ENCODE measurements at regions not wholly inside any gene's neighbourhood (a gene's known extent, or its start where the extent isn't known, plus 50 kb on each side); places are given as distances from the start of the nearest gene placed in this dataset.

DNA sequence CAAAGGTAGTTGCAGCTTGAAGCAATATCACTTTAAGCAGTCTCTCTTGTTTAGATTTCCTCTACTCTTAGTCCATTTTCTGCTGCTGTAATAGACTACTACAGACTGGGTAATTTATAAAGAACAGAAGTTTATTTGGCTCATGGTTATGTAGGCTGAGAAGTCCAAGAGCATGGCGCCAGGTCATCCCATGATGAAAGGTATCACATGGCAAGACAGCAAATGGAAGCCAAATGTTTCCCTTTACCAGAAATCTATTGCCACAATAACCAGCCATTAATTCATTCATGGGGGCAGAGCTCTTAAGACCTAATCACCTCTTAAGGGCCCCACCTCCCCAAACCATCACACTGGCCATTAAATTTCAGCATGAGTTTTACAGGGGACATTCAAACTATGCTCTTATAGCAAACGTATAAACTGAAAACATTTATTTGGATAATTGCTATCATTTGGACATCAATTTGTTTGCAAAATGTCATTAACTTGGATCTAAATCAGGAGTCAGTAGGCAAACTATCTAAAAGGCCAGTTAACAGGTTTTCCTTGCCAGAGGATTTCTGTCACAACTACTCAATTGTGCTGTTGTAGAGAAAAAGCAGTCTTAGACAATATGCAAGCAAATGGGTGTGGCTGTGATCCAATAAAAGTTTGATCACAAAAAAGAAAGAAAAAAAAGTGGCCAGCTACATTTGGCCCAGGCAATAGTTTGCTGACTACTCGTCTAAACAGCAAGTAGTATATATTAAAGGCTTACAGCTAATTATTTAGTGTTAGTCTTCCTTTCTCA, 75.7 kb upstream of the GUCY1A1 start:
- 0% methylated on average over 3 of the region's 3 CpGs for WGBS (ENCODE audit: insufficient coverage, low coverage, missing lambda C conversion rate)
- no peak overlapping the region for H3K4me3 ChIP-seq
- H3K9me3 ChIP-seq (replicated peaks; ENCODE audit: control insufficient read depth, insufficient read depth, low read depth, low read length): 0 out of 2 replicates have a peak, but pooled peaks cover 2% of the 10 kb centered on the region
- TF ChIP-seq ZNF586 (CRISPR knock-in tag; conservative IDR thresholded peaks at IDR 0.05): no peak
- TF ChIP-seq NR4A1 (CRISPR knock-in tag; IDR thresholded peaks at IDR 0.05): no peak
- TF ChIP-seq NR4A1 (tag; IDR thresholded peaks at IDR 0.05): no peak
- TF ChIP-seq ZNF507 (tag; conservative IDR thresholded peaks at IDR 0.05): no peak
- TF ChIP-seq, protein P1, sequence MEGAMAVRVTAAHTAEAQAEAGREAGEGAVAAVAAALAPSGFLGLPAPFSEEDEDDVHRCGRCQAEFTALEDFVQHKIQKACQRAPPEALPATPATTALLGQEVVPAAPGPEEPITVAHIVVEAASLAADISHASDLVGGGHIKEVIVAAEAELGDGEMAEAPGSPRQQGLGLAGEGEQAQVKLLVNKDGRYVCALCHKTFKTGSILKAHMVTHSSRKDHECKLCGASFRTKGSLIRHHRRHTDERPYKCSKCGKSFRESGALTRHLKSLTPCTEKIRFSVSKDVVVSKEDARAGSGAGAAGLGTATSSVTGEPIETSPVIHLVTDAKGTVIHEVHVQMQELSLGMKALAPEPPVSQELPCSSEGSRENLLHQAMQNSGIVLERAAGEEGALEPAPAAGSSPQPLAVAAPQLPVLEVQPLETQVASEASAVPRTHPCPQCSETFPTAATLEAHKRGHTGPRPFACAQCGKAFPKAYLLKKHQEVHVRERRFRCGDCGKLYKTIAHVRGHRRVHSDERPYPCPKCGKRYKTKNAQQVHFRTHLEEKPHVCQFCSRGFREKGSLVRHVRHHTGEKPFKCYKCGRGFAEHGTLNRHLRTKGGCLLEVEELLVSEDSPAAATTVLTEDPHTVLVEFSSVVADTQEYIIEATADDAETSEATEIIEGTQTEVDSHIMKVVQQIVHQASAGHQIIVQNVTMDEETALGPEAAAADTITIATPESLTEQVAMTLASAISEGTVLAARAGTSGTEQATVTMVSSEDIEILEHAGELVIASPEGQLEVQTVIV (CRISPR knock-in tag; IDR thresholded peaks at IDR 0.05; ENCODE audit: borderline replicate concordance): no peak
- TF ChIP-seq MYC (IDR thresholded peaks at IDR 0.05; ENCODE audit: low read depth, low read length): no peak
- TF ChIP-seq MYC (CRISPR knock-in tag; IDR thresholded peaks at IDR 0.05; ENCODE audit: borderline replicate concordance, low read depth): no peak
- TF ChIP-seq BHLHE40 (IDR thresholded peaks at IDR 0.05; ENCODE audit: low read length): no peak
- no peak for TF ChIP-seq ZFP1 (CRISPR knock-in tag; IDR thresholded peaks at IDR 0.05)
- TF ChIP-seq MCM5 (IDR thresholded peaks at IDR 0.05; ENCODE audit: low read depth): no peak
- TF ChIP-seq TEAD4 (IDR thresholded peaks at IDR 0.05; ENCODE audit: low read length): no peak
- TF ChIP-seq TEAD4 (CRISPR knock-in tag; IDR thresholded peaks at IDR 0.05; ENCODE audit: borderline replicate concordance): no peak
- TF ChIP-seq ZNF224 (CRISPR knock-in tag; IDR thresholded peaks at IDR 0.05): no peak
- no peak for TF ChIP-seq POLR2B (IDR thresholded peaks at IDR 0.05; ENCODE audit: low read depth, partially characterized antibody)
- TF ChIP-seq POLR2G (IDR thresholded peaks at IDR 0.05; ENCODE audit: low read depth, low read length): no peak
- no peak for TF ChIP-seq SPI1 (IDR thresholded peaks at IDR 0.05; ENCODE audit: borderline replicate concordance, low read depth, low read length)
- H3K27me3 ChIP-seq (ENCODE audit: control insufficient read depth in 2 of 2, insufficient read depth in 2 of 2, low read length in 2 of 2): no peaks in the 10 kb centered on the region
- no peak for ATAC-seq
- no peak for DNase-seq (ENCODE audit: extremely low read depth in 1 of 4, low spot score in 3 of 4)
- in situ Hi-C loops (cut with MboI): no loop called here
- no peaks in the 10 kb centered on the region for H3K36me3 ChIP-seq (ENCODE audit: control insufficient read depth, insufficient read depth, low read length)
- H2AFZ ChIP-seq (ENCODE audit: low read depth, low read length): no peak overlapping the region
- no peak overlapping the region for H3K4me2 ChIP-seq (ENCODE audit: insufficient read depth, low read length)
- ChIA-PET POLR2A (no interaction called here), CTCF (ENCODE audit: low intra/inter-chr PET ratio) (no interaction called here)
- FAIRE-seq: no peak
- BruUV-seq (replicated peaks): no TSS peak
- H3K9ac ChIP-seq (ENCODE audit: insufficient read depth in 1 of 2, low read depth in 2 of 2, low read length in 2 of 2): no peak overlapping the region
- no peaks in the 10 kb centered on the region for H3K79me2 ChIP-seq (ENCODE audit: control insufficient read depth, insufficient read depth, low read length)
- H4K20me1 ChIP-seq (replicated peaks; ENCODE audit: control insufficient read depth, insufficient read depth, low read length): no peaks in the 10 kb centered on the region
- no peak overlapping the region for H3K27ac ChIP-seq (ENCODE audit: extremely low read depth, low read depth, low read length)
- intact Hi-C loops (cut with micrococcal nuclease): no loop called here
- no peaks in the 10 kb centered on the region for H3K9me1 ChIP-seq (ENCODE audit: control insufficient read depth, insufficient read depth, low read length)
- H3K4me1 ChIP-seq (replicated peaks in 1 of 2; ENCODE audit: control insufficient read depth in 2 of 2, insufficient read depth in 2 of 2, low read length in 2 of 2): no peaks in the 10 kb centered on the region

All from K562 (cell line).